GM12801 (cell line): ENCODE measurements at regions not wholly inside any gene's neighbourhood (a gene's known extent, or its start where the extent isn't known, plus 50 kb on each side); places are given as distances from the start of the nearest gene placed in this dataset.

Experiments used
- CTCF ChIP-seq: IDR thresholded peaks from one replicate; pipeline ENCODE4 v1.5.1; 2011; ENCODE audit warnings: control low read depth; ENCODE audit not compliant: insufficient read length; ENCODE audit errors: extremely low read depth

- no peak for TF ChIP-seq CTCF
Observed at GRCh38 chr2:35374845-35375244, 980.7 kb upstream of the CRIM1 start.

- TF ChIP-seq CTCF, result no peak
Observed at GRCh38 chr2:35365859-35366258, 989.7 kb upstream of the CRIM1 start.

- no peak for TF ChIP-seq CTCF
Observed at GRCh38 chr2:35356332-35356731, 999.2 kb upstream of the CRIM1 start.

GRCh38 chr2:35355056-35355455 is 1000.5 kb upstream of the CRIM1 start:
- TF ChIP-seq CTCF, result no peak

- no peak for TF ChIP-seq CTCF
Observed at GRCh38 chr2:35347561-35347960, 1008.0 kb upstream of the CRIM1 start.

- TF ChIP-seq CTCF, result no peak
Observed at GRCh38 chr2:35343135-35343534, 1012.4 kb upstream of the CRIM1 start.

GRCh38 chr2:35339211-35339610 is 1016.4 kb upstream of the CRIM1 start:
- TF ChIP-seq CTCF, result no peak

GRCh38 chr2:35337922-35338321 is 1017.7 kb upstream of the CRIM1 start:
- TF ChIP-seq CTCF, result no peak
